ENCODE measurements at regions not wholly inside any gene's neighbourhood (a gene's known extent, or its start where the extent isn't known, plus 50 kb on each side); places are given as distances from the start of the nearest gene placed in this dataset.

DNA sequence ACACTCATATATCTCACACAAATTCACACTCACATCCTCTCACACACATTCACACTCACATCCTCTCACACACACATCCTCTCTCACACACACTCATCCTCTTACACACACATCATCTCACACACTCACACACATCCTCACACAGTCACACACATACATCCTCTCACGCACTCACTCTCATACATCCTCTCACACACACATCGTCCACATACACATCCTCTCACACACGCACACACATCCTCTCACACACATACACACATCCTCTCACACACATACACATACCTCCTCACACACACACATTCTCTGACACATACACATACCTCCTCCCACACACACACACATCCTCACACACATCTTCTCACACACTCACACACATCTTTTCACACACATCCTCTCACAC is 129.1 kb upstream of the SLC30A5 start:
- H3K4me3 Mint-ChIP-seq = no peak overlapping the region
- no peaks in the 10 kb centered on the region for H3K36me3 Mint-ChIP-seq (ENCODE audit: low read depth)
- no peaks in the 10 kb centered on the region for H3K9me3 Mint-ChIP-seq
- no peak overlapping the region for H3K27ac Mint-ChIP-seq
- H3K4me1 Mint-ChIP-seq (ENCODE audit: low read depth) = peaks cover 1% of the 10 kb centered on the region
- intact Hi-C loops (cut with micrococcal nuclease) = loop anchor here (5.0 kb wide), 1 partner anchor 502 kb away; no protein-coding TSS in a partner anchor
- no peaks in the 10 kb centered on the region for H3K27me3 Mint-ChIP-seq (ENCODE audit: low read depth)
- CTCF ChIA-PET = interaction anchor here (0.6 kb wide), 1 partner anchor 1660 kb away, joined by 7 read pairs; no protein-coding TSS in a partner anchor
- DNase-seq = no peak

DNA sequence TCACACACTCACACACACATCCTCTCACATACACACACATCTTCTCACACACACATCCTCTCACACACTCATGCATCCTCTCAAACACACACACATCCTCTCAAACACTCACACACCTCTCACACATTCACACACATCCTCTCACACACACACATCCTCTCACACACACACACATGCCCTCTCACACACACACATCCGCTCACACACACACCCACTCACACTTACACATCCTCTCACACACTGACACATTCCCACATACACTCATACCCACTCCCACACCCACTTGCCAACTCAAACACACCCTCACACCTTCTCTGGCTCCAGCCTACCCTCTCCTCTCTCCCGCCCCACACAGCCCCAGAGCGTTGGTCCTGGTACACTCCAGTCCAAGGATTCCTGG is 127.9 kb upstream of the SLC30A5 start:
- Mint-ChIP-seq H3K4me3 (no peak overlapping the region), H3K9me3 (no peaks in the 10 kb centered on the region), H3K36me3 (ENCODE audit: low read depth) (no peaks in the 10 kb centered on the region), H3K27ac (no peak overlapping the region), H3K4me1 (ENCODE audit: low read depth) (peaks cover 1% of the 10 kb centered on the region), H3K27me3 (ENCODE audit: low read depth) (peaks cover 3% of the 10 kb centered on the region)
- CTCF ChIA-PET = no interaction called here
- DNase-seq = no peak
- intact Hi-C loops (cut with micrococcal nuclease) = no loop called here

DNA sequence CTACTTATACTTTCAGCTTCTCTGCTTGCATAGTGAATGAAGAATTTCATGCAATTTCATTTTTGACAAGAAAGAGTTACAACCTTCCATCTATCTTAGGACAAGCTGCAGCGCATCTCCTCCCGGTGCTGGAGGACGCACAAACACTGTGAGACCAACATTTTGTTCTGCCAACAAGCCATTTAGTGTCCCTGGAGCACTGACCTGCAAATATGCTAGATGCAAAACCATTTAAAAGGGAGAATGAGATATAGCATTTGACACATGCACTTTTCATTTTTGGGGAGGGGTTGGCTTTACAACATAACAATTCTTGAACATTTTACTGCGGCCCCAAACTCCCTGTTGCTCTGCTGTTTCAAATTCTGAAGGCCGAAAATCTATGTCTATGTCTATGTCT is 127.2 kb upstream of the SLC30A5 start:
- intact Hi-C loops (cut with micrococcal nuclease) = no loop called here
- Mint-ChIP-seq H3K36me3 (ENCODE audit: low read depth) (no peaks in the 10 kb centered on the region), H3K27me3 (ENCODE audit: low read depth) (peaks cover 5% of the 10 kb centered on the region), H3K4me1 (ENCODE audit: low read depth) (peaks cover 1% of the 10 kb centered on the region), H3K27ac (no peak overlapping the region), H3K9me3 (no peaks in the 10 kb centered on the region), H3K4me3 (no peak overlapping the region)
- CTCF ChIA-PET = no interaction called here
- no peak for DNase-seq

DNA sequence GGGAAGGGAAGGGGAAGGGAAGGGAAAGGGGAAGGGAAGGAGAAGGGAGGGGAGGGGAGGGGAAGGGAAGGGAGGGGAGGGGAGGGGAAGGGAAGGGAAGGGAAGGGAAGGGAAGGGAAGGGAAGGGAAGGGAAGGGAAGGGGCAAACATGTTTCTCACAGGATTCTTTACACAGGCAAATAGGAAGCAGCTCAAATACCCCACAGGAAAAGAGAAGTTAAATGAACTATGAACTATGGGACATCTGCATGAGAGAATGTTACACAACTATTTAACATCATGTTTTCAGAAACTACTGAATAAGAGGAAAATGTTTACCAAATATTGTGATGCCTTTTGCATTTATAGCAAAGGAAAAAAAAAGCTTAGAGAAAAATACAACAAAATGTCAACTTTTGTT is 125.4 kb upstream of the SLC30A5 start:
- CTCF ChIA-PET = interaction anchor here (0.6 kb wide), 1 partner anchor 59 kb away, joined by 3 read pairs; no protein-coding TSS in a partner anchor
- Mint-ChIP-seq H3K36me3 (ENCODE audit: low read depth) (no peaks in the 10 kb centered on the region), H3K27me3 (ENCODE audit: low read depth) (peaks cover 11% of the 10 kb centered on the region), H3K9me3 (no peaks in the 10 kb centered on the region), H3K4me3 (no peak overlapping the region), H3K27ac (no peak overlapping the region), H3K4me1 (ENCODE audit: low read depth) (no peaks in the 10 kb centered on the region)
- intact Hi-C loops (cut with micrococcal nuclease) = no loop called here
- no peak for DNase-seq

DNA sequence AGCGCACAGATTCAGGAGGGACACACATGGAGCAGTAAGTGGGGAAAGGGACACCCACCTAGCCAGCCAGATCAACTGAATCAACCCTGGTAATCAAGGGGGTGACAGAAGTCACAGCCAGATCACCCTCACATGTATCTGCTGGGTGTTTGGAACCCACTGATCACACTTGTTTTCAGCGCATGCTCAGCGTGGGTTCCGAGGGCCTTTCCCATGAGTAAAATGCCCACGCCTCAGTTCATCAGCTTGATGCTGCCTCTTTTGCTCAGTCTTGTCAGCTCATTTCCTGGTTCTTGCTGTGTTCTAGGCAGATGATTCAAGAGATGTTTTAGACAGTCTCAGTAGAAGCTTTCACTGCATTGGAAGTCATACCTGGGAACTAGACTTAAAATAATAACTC is 123.2 kb upstream of the SLC30A5 start:
- CTCF ChIA-PET = no interaction called here
- intact Hi-C loops (cut with micrococcal nuclease) = no loop called here
- no peak for DNase-seq
- no peaks in the 10 kb centered on the region for H3K36me3 Mint-ChIP-seq (ENCODE audit: low read depth)
- no peak overlapping the region for H3K27ac Mint-ChIP-seq
- H3K9me3 Mint-ChIP-seq = peaks cover 2% of the 10 kb centered on the region
- H3K27me3 Mint-ChIP-seq (ENCODE audit: low read depth) = peaks cover 11% of the 10 kb centered on the region
- no peak overlapping the region for H3K4me3 Mint-ChIP-seq
- H3K4me1 Mint-ChIP-seq (ENCODE audit: low read depth) = no peaks in the 10 kb centered on the region

DNA sequence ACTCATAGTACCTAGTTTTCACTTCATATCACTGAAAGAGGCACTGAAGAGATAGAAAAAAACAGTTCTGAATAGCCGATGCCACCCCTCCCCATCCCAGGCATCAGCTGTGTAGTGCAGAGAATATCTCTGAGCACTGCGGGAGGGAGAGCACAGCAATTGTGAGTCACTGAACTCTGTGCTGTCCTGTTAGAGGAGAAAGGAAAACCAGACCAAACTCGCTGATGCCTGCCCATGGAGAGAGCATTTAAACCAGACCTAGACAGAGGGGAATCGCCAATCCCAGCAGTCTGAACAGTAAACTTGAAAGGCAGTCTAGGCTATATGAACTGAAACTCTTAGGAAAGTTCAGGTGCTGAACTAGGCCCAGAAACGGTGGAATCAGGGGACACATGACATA is 120.1 kb upstream of the SLC30A5 start:
- intact Hi-C loops (cut with micrococcal nuclease) = no loop called here
- H3K4me3 Mint-ChIP-seq = no peak overlapping the region
- CTCF ChIA-PET = no interaction called here
- no peak for DNase-seq
- no peak overlapping the region for H3K27ac Mint-ChIP-seq
- peaks cover 11% of the 10 kb centered on the region for H3K27me3 Mint-ChIP-seq (ENCODE audit: low read depth)
- H3K36me3 Mint-ChIP-seq (ENCODE audit: low read depth) = no peaks in the 10 kb centered on the region
- no peaks in the 10 kb centered on the region for H3K4me1 Mint-ChIP-seq (ENCODE audit: low read depth)
- peaks cover 12% of the 10 kb centered on the region for H3K9me3 Mint-ChIP-seq

DNA sequence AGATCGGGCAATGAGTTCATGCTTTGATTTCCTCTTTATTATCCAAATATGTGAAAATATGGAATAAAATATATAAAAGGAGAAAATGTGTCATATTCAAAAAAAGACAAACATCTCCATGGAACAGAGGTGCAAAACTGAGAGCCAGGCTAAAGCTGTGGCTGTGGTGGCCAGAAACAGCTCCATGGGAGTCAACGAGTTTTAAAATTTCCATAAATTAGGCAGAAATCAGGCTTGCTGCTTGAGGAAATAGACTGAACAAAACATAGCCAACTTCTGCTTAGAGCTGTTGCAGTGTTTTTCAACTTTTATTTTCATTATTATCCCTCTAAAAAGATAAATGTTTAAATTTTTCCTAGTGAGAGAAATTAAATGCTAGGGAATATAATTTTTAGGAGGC is 110.8 kb upstream of the SLC30A5 start:
- CTCF ChIA-PET = interaction anchor here (0.7 kb wide), 2 partner anchors 217 to 390 kb away, joined by 3 read pairs; no protein-coding TSS in a partner anchor

DNA sequence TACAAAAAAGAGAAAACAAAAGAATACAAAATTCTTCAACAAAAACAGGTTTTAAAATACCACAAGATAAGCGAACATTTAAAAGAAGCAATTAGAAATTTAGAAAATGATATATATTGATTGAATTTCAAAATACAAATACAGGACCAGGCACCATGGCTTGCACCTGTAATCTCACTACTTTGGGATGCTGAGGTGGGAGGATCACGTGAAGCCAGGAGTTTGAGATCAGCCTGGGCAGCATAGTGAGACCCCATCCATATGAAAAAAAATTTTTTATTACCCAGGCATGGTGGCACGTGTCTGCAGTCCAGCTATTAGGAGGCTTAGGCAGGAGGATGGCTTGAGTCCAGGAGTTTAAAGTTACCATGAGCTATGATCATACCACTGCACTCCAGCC is 109.9 kb upstream of the SLC30A5 start:
- Mint-ChIP-seq H3K36me3 (ENCODE audit: low read depth) (no peaks in the 10 kb centered on the region), H3K4me3 (no peak overlapping the region), H3K27me3 (ENCODE audit: low read depth) (no peaks in the 10 kb centered on the region), H3K27ac (no peak overlapping the region), H3K9me3 (no peaks in the 10 kb centered on the region), H3K4me1 (ENCODE audit: low read depth) (no peaks in the 10 kb centered on the region)
- CTCF ChIA-PET = interaction anchor here (0.6 to 0.7 kb wide), 2 partner anchors 22 to 218 kb away, joined by 3 read pairs; no protein-coding TSS in a partner anchor
- intact Hi-C loops (cut with micrococcal nuclease) = loop anchor here (10.0 kb wide), 1 partner anchor 59 kb away; no protein-coding TSS in a partner anchor
- no peak for DNase-seq

More for the DNA sequence above, 110.8 kb upstream of the SLC30A5 start:
- H3K4me3 Mint-ChIP-seq = no peak overlapping the region
- no peaks in the 10 kb centered on the region for H3K4me1 Mint-ChIP-seq (ENCODE audit: low read depth)
- H3K27ac Mint-ChIP-seq = no peak overlapping the region
- intact Hi-C loops (cut with micrococcal nuclease) = loop anchor here (10.0 kb wide), 1 partner anchor 58 kb away; no protein-coding TSS in a partner anchor
- H3K27me3 Mint-ChIP-seq (ENCODE audit: low read depth) = no peaks in the 10 kb centered on the region
- H3K9me3 Mint-ChIP-seq = no peaks in the 10 kb centered on the region
- no peak for DNase-seq
- H3K36me3 Mint-ChIP-seq (ENCODE audit: low read depth) = no peaks in the 10 kb centered on the region

DNA sequence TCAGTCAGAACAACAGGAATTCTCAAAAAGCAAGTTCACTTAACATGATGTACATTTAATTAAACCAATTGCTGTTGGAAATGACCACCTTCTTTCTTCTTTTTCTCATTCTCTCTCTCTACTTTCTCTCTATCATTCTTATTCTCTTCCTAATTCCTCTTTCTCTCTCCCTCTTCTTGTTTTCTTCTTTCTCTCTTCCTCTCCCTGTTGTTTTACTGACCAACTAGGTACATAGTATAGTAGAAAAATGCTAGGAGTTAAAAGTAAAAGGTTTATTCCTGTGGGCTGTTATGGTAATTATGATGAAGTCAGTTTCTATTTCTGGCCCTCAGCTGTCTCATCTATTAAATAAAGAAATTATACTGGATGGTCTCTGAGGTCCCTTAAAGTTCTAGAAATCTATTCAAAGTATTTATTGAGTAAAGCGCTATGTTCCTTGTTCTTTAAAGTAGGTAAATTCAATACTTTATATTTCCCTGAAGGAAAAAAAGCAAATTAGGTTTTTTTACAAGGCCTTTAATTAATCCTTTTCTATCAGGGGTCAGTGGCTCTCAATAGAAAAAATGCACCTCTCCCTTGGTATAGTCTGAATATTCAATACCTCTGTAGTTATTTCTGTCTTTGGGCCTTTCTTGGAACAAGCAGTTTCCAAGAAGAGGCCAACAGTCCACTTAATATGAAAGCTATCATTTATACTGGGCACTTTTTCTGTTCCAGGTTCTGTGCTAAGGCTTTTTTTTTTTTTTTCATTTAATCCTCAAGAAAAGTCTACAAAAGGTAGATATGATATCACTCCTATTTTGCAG is 102.3 kb upstream of the SLC30A5 start:
- Mint-ChIP-seq H3K36me3 (ENCODE audit: low read depth) (no peaks in the 10 kb centered on the region), H3K27ac (no peak overlapping the region), H3K4me3 (no peak overlapping the region), H3K9me3 (no peaks in the 10 kb centered on the region), H3K4me1 (ENCODE audit: low read depth) (no peaks in the 10 kb centered on the region), H3K27me3 (ENCODE audit: low read depth) (no peaks in the 10 kb centered on the region)
- DNase-seq = no peak
- intact Hi-C loops (cut with micrococcal nuclease) = no loop called here
- CTCF ChIA-PET = interaction anchor here (0.6 kb wide), 1 partner anchor 17 kb away, joined by 5 read pairs; no protein-coding TSS in a partner anchor

DNA sequence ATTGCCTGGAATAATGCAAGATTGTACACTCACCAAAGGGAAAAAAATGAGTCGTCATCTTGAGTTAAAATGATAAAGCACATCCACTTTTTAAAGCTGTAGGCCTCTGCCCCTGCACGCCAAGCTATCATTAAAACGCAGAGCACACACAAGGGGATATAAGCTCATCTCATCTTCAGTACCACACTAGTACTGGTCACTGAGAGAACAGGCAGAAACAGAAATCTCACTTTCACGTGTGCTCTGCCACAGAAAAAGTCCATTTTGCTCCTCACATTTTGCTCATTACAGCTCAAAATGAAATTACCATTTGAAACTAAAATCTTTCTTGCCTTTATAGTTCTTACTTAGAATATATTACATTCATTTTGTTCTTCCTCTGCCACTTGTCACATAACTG is 99.2 kb upstream of the SLC30A5 start:
- no peaks in the 10 kb centered on the region for H3K36me3 Mint-ChIP-seq (ENCODE audit: low read depth)
- DNase-seq = no peak
- CTCF ChIA-PET = no interaction called here
- intact Hi-C loops (cut with micrococcal nuclease) = no loop called here
- H3K4me3 Mint-ChIP-seq = no peak overlapping the region
- H3K4me1 Mint-ChIP-seq (ENCODE audit: low read depth) = no peaks in the 10 kb centered on the region
- no peaks in the 10 kb centered on the region for H3K27me3 Mint-ChIP-seq (ENCODE audit: low read depth)
- H3K27ac Mint-ChIP-seq = no peak overlapping the region
- no peaks in the 10 kb centered on the region for H3K9me3 Mint-ChIP-seq

DNA sequence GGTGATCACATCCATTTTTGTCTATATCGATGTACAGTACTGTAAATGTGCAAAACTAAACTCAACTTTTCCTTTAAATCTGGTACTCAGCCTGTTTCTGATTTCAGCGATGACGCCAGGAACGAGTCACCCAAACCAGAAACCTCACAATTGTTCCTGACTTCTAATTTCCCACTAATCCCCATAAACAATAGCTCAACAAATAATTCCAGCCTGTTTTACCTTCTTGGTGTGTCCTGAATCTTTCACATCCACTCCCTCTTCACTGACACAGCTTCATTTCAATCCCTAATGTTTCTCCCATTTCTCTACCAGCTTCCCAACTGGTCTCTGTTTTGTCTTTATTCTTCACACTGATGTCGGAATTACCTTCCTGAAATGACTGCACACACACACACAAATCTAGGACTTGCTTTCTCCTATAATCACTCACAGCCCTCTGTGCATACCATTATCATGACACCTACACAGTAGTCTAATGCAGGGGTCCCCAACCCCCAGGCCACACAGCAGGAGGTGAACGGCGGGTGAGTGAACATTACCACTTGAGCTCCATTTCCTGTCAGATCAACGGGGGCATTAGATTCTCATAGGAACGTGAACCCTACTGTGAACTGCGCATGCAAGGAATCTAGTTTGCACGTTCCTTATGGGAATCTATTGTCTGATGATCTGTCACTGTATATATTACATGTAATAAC is 97.8 kb upstream of the SLC30A5 start:
- no peaks in the 10 kb centered on the region for H3K9me3 Mint-ChIP-seq
- H3K4me1 Mint-ChIP-seq (ENCODE audit: low read depth) = no peaks in the 10 kb centered on the region
- no peaks in the 10 kb centered on the region for H3K27me3 Mint-ChIP-seq (ENCODE audit: low read depth)
- CTCF ChIA-PET = no interaction called here
- intact Hi-C loops (cut with micrococcal nuclease) = no loop called here
- no peaks in the 10 kb centered on the region for H3K36me3 Mint-ChIP-seq (ENCODE audit: low read depth)
- no peak for DNase-seq
- H3K4me3 Mint-ChIP-seq = no peak overlapping the region
- H3K27ac Mint-ChIP-seq = no peak overlapping the region

DNA sequence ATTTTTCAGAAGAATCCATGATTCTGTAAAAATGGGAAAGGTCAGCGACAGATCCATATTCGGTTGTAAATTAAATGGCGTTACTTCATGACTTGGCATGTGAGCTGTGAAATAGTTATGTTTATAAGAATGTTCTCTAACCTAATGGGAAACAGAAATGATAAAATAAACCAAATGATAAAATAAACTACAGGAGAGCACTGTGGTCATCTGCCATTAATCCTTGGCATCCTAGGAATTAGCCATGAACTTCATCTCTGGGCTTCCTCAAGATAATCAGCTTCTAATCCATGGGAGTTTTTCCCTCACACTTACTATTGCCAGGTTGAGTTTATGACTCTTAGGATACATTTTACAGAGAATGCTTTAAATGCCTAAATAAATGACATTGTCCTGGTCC is 94.6 kb upstream of the SLC30A5 start:
- no peak overlapping the region for H3K27ac Mint-ChIP-seq
- H3K9me3 Mint-ChIP-seq = no peaks in the 10 kb centered on the region
- intact Hi-C loops (cut with micrococcal nuclease) = no loop called here
- H3K36me3 Mint-ChIP-seq (ENCODE audit: low read depth) = no peaks in the 10 kb centered on the region
- no peak overlapping the region for H3K4me3 Mint-ChIP-seq
- peaks cover 3% of the 10 kb centered on the region for H3K27me3 Mint-ChIP-seq (ENCODE audit: low read depth)
- CTCF ChIA-PET = no interaction called here
- no peaks in the 10 kb centered on the region for H3K4me1 Mint-ChIP-seq (ENCODE audit: low read depth)
- no peak for DNase-seq

All from activated naive CD4-positive, alpha-beta T cell treated with anti-CD3 and anti-CD28 coated beads for 36 hours (primary cell).